Colonic mucosa (tissue), 4 donors: ENCODE measurements at regions not wholly inside any gene's neighbourhood (a gene's known extent, or its start where the extent isn't known, plus 50 kb on each side); places are given as distances from the start of the nearest gene placed in this dataset.
"Not testable (repeated sequence)": the region's sequence is repeated elsewhere in the genome, so short reads cannot be mapped to it uniquely, and the experiment has no call there.

Source experiments
- DNase-seq: peaks from one replicate; pipeline ENCODE4 v3.0.0-alpha.2; 2020
- H3K27ac ChIP-seq: fragments of 200-600 bp; one replicate; pipeline ENCODE4 v1.8.0; 2021
- H3K27me3 ChIP-seq: fragments of 200-600 bp; one replicate; pipeline ENCODE4 v1.8.0; 2021
- H3K36me3 ChIP-seq: fragments of 200-600 bp; one replicate; pipeline ENCODE4 v1.8.0; 2021
- H3K4me1 ChIP-seq: fragments of 200-600 bp; one replicate; pipeline ENCODE4 v1.8.0; 2021; ENCODE audit warnings: mild to moderate bottlenecking
- H3K4me3 ChIP-seq: fragments of 200-600 bp; one replicate; pipeline ENCODE4 v1.8.0; 2021
- H3K9ac ChIP-seq, 2 donors: one replicate each; pipeline ENCODE4 v1.7.0; 2013; ENCODE audit warnings: control low read depth in 2 of 2, low read depth in 2 of 2, low read length in 2 of 2
- H3K9me3 ChIP-seq: fragments of 200-600 bp; one replicate; pipeline ENCODE4 v1.8.0; 2021
- intact Hi-C: fragments of 100-400 bp; cut with DNase I; formaldehyde crosslinking; loops from one replicate; pipeline ENCODE4 v1.14.1; 2022
- TF ChIP-seq, protein P1 (sequence below): fragments of 200-600 bp; IDR thresholded peaks from one replicate; pipeline ENCODE4 v1.8.0; 2022; ENCODE audit warnings: antibody characterized with exemption, mild to moderate bottlenecking
- donor health status: healthy.
- donor health status: DM: no; HTN: no; CAD: no.
- donor health status: DM: no; HTN: no; CAD: no.

DNA sequence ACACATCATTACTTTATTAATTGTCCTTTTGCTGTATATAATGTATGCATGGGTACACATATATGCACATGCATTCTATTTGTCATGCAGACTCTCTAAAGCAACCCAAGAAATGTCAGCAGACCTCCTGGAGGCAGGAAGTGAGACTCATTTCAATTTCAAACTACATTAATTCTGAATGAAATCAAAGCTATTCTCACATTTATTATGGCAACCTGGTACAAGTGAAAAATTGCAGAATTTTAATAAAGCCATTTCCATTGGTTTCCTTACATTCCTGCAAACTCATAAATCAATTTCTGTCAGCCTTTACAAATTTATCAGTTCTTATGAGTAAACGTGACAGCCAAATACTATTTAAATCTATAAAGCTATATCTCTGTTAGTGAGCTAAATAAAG is 430.4 kb upstream of the NUDT12 start:
- H3K4me1 ChIP-seq, result no peaks in the 10 kb centered on the region
- H3K9me3 ChIP-seq, result no peaks in the 10 kb centered on the region
- intact Hi-C loops, result no loop called here
- H3K4me3 ChIP-seq, result no peak overlapping the region
- no peak overlapping the region for H3K9ac ChIP-seq
- no peak for DNase-seq
- H3K36me3 ChIP-seq, result no peaks in the 10 kb centered on the region
- H3K27ac ChIP-seq, result no peak overlapping the region
- TF ChIP-seq, protein P1, sequence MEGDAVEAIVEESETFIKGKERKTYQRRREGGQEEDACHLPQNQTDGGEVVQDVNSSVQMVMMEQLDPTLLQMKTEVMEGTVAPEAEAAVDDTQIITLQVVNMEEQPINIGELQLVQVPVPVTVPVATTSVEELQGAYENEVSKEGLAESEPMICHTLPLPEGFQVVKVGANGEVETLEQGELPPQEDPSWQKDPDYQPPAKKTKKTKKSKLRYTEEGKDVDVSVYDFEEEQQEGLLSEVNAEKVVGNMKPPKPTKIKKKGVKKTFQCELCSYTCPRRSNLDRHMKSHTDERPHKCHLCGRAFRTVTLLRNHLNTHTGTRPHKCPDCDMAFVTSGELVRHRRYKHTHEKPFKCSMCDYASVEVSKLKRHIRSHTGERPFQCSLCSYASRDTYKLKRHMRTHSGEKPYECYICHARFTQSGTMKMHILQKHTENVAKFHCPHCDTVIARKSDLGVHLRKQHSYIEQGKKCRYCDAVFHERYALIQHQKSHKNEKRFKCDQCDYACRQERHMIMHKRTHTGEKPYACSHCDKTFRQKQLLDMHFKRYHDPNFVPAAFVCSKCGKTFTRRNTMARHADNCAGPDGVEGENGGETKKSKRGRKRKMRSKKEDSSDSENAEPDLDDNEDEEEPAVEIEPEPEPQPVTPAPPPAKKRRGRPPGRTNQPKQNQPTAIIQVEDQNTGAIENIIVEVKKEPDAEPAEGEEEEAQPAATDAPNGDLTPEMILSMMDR, result no peak
- no peaks in the 10 kb centered on the region for H3K27me3 ChIP-seq

DNA sequence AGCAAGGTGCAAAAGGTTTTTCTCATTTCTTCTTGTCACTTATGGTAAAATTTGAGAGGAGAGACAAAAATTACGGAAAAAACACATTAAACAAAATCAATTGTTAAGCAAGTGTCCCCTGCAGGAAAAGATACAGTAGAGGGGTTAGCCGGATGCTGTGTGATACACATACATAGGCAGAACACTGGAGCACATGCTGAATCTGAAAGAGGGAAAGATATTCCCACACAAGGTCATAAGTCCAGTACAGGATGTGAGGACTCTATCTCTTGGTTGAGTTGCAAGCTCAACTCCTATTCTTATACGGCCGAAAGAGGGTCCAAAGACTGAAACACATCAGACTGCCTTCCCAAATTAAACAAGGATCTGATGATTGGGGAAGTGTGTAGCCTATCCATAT is 427.5 kb upstream of the NUDT12 start:
- no peaks in the 10 kb centered on the region for H3K4me1 ChIP-seq
- no peaks in the 10 kb centered on the region for H3K9me3 ChIP-seq
- TF ChIP-seq, protein P1, result no peak
- no peak for DNase-seq
- H3K9ac ChIP-seq, result no peak overlapping the region
- intact Hi-C loops, result no loop called here
- H3K27ac ChIP-seq, result no peak overlapping the region
- no peak overlapping the region for H3K4me3 ChIP-seq
- no peaks in the 10 kb centered on the region for H3K27me3 ChIP-seq
- no peaks in the 10 kb centered on the region for H3K36me3 ChIP-seq

DNA sequence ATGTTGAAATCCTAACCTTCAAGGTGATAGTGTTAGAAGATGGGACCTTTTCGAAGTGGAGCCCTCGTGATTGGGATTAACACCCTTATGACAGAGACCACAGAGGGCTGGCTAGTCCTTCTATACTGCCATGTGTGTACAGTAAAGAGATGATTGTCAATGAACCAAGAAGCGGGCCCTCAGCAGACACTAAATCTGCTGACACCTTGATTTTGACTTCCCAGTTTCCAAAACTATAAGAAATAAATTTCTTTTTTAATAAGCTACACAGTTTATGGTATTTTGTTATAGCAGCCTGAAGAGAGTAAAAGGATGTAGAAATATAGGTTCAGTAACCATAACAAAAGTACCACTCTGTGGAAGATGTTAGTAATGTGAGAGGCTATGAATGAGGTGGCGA is 419.0 kb upstream of the NUDT12 start:
- intact Hi-C loops, result no loop called here

DNA sequence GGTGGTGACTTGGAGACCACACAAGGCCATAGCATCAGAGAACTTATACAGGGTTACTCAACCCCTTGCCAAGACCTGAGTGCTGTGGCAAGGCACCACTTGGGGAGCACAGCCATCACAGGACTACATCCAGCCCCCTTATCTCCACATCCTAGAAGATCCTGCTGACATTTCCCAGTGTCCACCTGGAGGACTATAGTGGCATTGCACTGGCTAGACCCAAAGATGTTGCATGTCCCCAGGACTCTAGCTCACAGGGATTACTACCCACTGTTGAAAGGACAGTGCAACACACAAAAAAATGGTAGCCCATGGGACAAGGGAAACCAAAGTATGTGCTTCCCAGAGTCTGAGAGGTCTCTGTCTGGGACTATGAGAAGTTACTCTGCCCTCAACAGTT is 411.1 kb upstream of the NUDT12 start:
- no peak overlapping the region for H3K4me3 ChIP-seq
- no peak overlapping the region for H3K27ac ChIP-seq
- H3K9me3 ChIP-seq, result no peaks in the 10 kb centered on the region
- intact Hi-C loops, result no loop called here
- TF ChIP-seq, protein P1, result no peak
- H3K27me3 ChIP-seq, result no peaks in the 10 kb centered on the region
- H3K4me1 ChIP-seq, result no peaks in the 10 kb centered on the region
- DNase-seq, result no peak
- H3K36me3 ChIP-seq, result no peaks in the 10 kb centered on the region
- no peak overlapping the region for H3K9ac ChIP-seq

More for the DNA sequence above, 419.0 kb upstream of the NUDT12 start:
- Histone ChIP-seq H3K4me1 (no peaks in the 10 kb centered on the region), H3K9me3 (no peaks in the 10 kb centered on the region), H3K4me3 (no peak overlapping the region), H3K9ac (no peak overlapping the region), H3K27ac (no peak overlapping the region), H3K27me3 (no peaks in the 10 kb centered on the region), H3K36me3 (no peaks in the 10 kb centered on the region)
- TF ChIP-seq, protein P1, result no peak
- DNase-seq, result no peak

DNA sequence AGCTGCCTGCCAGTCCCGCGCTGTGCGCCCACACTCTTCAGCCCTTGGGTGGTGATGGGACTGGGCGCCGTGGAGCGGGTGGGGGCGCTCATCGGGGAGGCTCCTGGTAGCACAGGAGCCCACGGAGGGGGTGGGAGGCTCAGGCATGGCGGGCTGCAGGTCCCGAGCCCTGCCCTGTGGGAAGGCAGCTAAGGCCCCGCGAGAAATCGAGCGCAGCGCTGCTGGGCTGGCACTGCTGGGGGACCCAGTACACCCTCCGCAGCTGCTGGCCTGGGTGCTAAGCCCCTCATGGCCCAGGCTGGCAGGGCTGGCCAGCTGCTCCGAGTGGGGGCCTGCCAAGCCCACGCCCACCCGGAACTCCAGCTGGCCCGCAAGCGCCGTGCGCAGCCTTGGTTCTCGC is 403.7 kb upstream of the NUDT12 start:
- H3K9ac ChIP-seq, intact Hi-C loops, H3K4me3 ChIP-seq, H3K27ac ChIP-seq, H3K9me3 ChIP-seq, H3K4me1 ChIP-seq, DNase-seq, H3K27me3 ChIP-seq, H3K36me3 ChIP-seq: not testable (repeated sequence)

DNA sequence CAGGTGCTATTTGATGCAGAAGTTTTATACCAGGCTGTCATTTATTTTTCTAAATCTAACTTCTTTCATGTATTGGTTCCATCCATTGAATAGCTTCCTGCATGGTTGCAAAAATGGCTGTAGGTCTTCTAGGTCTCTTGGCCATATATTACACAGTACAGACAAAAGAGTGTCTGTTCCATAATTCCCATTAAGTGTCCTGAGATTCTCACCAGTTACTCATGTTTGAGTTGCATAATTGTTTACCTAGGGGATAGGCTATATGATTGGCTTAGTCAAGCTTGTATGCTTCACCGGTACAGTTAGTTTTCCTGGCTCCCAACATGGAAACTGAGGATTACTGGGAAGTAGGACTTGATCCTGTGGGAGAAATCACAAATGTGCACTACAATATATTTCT is 399.4 kb upstream of the NUDT12 start:
- no peak overlapping the region for H3K27ac ChIP-seq
- TF ChIP-seq, protein P1, result no peak
- intact Hi-C loops, result no loop called here

More for the DNA sequence above, 399.4 kb upstream of the NUDT12 start:
- no peaks in the 10 kb centered on the region for H3K9me3 ChIP-seq
- H3K4me1 ChIP-seq, result no peaks in the 10 kb centered on the region
- no peaks in the 10 kb centered on the region for H3K36me3 ChIP-seq
- no peak for DNase-seq
- H3K4me3 ChIP-seq, result no peak overlapping the region
- H3K27me3 ChIP-seq, result no peaks in the 10 kb centered on the region
- H3K9ac ChIP-seq, result no peak overlapping the region
